HG03135 (cell line): ENCODE measurements at regions not wholly inside any gene's neighbourhood (a gene's known extent, or its start where the extent isn't known, plus 50 kb on each side); places are given as distances from the start of the nearest gene placed in this dataset.

Experiments used
- ATAC-seq: cut with Tn5 transposase; IDR thresholded peaks from one replicate; pipeline ENCODE4 v1.9.1; 2021; ENCODE audit warnings: mild to moderate bottlenecking, moderate library complexity; ENCODE audit not compliant: unreplicated experiment

GRCh38 chr6:145475794-145476396 lies 259.4 kb downstream of the EPM2A start:
- ATAC-seq, result no peak

GRCh38 chr6:145480024-145480423 lies 255.3 kb downstream of the EPM2A start:
- no peak for ATAC-seq

DNA sequence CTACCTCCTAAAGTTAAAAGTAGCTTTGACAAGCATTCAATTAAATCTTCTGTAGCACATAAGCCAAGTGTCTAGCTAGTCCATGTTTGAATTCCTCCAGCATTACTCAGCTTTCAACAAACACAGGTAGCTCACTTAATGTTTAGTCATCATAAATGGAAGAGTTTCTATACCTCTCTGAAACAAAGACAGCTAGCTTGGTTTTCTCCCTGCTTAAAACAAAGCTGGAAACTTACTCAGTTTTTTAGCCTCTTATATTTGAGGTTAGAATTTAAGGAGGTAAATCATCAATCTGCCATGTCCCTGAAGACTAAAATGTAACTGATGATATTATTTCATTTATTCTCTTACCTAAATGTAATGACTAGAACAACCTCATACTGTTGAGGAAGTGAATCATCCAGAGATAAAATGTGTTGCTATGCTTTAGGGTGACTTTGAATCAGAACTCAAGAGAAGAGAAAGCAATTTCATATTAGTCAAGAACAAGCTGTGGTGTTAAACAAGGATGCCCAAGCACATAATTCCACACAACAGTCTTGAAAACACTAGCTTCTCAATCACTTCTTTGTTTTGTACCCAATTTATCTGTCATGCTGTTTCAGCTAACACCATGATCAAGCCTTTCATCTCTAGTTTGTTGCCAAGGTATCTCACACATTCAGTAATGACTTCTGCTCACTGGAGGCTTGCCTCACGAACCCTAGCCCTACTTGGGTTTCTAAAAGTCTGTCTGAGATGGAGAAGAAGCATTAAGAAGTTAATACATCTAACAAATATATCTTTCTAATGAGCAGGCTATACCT lies 251.9 kb downstream of the EPM2A start:
- ATAC-seq, result no peak

- ATAC-seq, result no peak
Observed at GRCh38 chr6:145485288-145485687, 250.0 kb downstream of the EPM2A start.

- no peak for ATAC-seq
Observed at GRCh38 chr6:145486306-145486705, 249.0 kb downstream of the EPM2A start.

DNA sequence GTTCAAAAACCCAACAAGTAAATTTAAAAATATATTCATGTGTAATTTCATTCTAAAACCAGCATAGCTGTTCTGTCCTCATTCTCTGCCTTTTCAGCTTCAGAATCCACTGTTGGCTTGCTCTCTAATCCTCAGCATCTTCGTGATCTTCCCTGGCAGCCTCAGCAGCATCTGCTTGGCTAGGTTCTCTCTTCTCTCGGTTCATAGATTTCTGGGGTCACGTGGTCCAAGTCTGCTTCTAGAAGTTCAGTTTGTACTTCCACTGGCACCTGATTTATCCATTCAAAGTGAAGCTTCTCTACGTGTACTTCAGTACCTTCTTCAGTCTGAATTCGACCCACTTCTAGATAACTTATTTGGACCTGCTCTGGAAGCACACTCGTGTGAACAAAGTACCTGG lies 245.7 kb downstream of the EPM2A start:
- no peak for ATAC-seq

- no peak for ATAC-seq
Observed at GRCh38 chr6:145490068-145490467, 245.3 kb downstream of the EPM2A start.

DNA sequence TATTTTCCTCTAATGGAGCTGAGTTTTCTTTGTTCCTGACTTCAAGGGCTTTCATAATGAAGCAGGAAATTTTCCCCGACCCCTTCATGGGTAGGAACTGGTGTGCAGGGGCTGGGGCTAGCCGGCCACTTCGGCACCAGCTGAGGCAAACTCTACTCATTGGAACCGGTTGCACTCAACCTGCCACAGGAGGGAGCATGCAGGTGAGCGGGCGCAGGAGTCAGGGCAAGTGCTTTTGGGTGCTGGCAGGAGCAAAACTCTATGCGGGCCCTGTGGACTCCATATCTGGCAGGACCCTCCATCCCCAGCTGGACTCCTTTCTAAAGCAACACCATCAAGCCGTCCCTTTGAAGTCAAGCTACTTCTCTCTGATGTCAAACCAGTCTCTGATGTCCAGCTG lies 244.2 kb downstream of the EPM2A start:
- no peak for ATAC-seq

DNA sequence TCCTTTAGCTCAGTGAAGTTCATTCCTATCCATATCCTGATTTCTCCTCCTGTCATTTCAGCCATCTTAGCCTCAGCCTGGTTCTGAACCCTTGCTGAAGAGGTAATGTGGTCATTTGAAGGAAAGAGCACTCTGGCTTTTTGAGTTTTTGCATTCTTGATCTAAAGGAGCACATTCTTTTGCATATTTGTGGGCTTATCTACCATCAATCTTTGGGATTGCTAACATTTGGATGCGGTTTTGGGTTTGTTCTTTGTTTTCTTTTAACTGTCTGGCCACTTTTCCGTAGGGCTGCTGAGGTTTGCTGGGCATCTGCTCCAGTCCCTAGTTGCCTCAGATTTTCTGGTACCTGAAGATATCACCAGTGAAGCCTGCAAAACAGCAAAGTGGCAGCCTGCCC lies 238.3 kb downstream of the EPM2A start:
- no peak for ATAC-seq

GRCh38 chr6:145498425-145498824 lies 236.9 kb downstream of the EPM2A start:
- no peak for ATAC-seq

GRCh38 chr6:145502416-145502815 lies 232.9 kb downstream of the EPM2A start:
- ATAC-seq, result no peak

GRCh38 chr6:145506136-145506535 lies 229.2 kb downstream of the EPM2A start:
- no peak for ATAC-seq

DNA sequence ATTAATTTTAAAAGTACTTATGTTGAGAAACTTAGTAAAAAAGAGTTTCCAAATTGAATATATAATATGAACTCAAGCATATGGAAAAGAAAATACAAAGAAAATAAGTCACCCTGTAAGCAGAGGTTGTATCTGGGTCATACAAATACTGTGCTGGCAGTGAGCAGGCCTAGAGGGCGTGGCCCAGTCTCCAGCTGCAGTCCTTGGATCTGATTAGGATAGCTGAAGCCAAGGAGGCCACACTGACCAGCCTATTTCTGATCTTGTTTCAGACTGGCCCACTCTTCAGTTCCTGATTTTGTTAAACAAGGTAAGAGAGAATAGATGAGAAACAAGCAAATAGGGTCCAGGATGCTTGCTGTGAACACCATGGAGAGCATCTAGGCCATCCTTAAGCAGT lies 228.8 kb downstream of the EPM2A start:
- no peak for ATAC-seq

GRCh38 chr6:145507239-145507638 lies 228.1 kb downstream of the EPM2A start:
- no peak for ATAC-seq

DNA sequence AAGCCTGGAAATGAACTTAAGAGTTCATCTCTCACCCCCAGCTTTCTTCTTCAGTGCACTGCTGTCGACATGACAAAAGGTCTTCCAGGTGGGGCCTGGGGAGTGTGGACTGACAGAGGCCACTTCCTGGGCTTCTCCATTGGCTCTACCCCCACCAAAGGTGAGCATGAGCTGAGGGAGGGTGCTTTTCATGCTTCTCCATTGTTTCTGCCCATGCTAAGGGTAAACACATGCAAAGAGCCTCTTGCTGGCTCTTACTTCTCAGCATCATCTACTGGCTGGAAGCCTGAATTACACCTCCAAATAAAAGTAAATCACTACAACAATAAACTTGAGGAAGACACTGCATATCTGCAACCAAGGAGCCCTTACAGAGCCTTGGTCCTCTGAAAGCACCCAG lies 227.2 kb downstream of the EPM2A start:
- no peak for ATAC-seq

DNA sequence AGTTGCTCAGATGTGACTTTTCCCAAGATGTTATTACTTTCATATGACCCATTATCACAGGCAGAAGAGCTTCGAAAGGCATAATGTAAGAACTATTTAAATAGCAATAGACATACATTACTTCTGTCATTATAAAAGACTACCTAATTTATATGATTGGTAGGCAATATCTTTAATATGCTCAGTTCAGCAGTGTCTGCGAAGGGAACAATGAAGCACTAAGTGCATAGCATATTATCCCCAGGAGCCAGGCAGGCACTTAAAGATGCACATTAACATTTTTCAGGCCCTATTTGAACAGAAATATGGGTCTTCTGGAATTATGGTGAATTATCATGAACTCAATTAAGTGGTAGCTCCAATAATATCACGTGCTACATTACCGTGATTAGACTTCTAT lies 217.8 kb downstream of the EPM2A start:
- ATAC-seq, result no peak

GRCh38 chr6:145525038-145525437 lies 210.3 kb downstream of the EPM2A start:
- ATAC-seq, result no peak

GRCh38 chr6:145529582-145529981 lies 205.7 kb downstream of the EPM2A start:
- no peak for ATAC-seq

- no peak for ATAC-seq
Observed at GRCh38 chr6:145530454-145530853, 204.9 kb downstream of the EPM2A start.

- ATAC-seq, result no peak
Observed at GRCh38 chr6:145531032-145531431, 204.3 kb downstream of the EPM2A start.

- ATAC-seq, result no peak
Observed at GRCh38 chr6:145531822-145532221, 203.5 kb downstream of the EPM2A start.

- no peak for ATAC-seq
Observed at GRCh38 chr6:145532361-145532760, 203.0 kb downstream of the EPM2A start.

- no peak for ATAC-seq
Observed at GRCh38 chr6:145534989-145535388, 200.3 kb downstream of the EPM2A start.
